ENCODE measurements at regions not wholly inside any gene's neighbourhood (a gene's known extent, or its start where the extent isn't known, plus 50 kb on each side); places are given as distances from the start of the nearest gene placed in this dataset.

DNA sequence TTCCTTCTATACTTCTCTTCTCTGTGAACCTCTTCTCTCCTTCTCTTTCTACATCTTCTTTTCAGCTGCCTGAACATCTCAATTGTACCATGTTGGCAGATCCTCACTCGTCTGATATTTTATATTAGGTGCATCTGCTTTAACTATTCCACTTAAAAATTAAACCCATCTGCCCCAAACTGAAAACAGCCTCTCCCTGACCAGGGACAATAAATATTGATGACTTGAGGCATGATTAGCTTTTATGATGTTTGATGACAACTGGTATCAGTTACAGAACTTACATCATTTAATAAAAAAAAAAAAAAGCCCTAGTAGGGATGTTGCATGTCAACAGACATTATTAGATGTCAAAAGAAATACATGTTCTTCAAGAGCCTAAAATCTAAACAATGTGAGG lies 79.8 kb upstream of the HABP2 start:
- TF ChIP-seq, protein P1, sequence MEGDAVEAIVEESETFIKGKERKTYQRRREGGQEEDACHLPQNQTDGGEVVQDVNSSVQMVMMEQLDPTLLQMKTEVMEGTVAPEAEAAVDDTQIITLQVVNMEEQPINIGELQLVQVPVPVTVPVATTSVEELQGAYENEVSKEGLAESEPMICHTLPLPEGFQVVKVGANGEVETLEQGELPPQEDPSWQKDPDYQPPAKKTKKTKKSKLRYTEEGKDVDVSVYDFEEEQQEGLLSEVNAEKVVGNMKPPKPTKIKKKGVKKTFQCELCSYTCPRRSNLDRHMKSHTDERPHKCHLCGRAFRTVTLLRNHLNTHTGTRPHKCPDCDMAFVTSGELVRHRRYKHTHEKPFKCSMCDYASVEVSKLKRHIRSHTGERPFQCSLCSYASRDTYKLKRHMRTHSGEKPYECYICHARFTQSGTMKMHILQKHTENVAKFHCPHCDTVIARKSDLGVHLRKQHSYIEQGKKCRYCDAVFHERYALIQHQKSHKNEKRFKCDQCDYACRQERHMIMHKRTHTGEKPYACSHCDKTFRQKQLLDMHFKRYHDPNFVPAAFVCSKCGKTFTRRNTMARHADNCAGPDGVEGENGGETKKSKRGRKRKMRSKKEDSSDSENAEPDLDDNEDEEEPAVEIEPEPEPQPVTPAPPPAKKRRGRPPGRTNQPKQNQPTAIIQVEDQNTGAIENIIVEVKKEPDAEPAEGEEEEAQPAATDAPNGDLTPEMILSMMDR (IDR thresholded peaks at IDR 0.05; ENCODE audit: poor library complexity, severe bottlenecking) = no peak
- TF ChIP-seq EZH2 (IDR thresholded peaks at IDR 0.05; ENCODE audit: borderline replicate concordance, insufficient read depth, low read length, poor library complexity, severe bottlenecking) = no peak
- TF ChIP-seq EP300 (conservative IDR thresholded peaks at IDR 0.05; ENCODE audit: poor library complexity, severe bottlenecking) = no peak
- no peak for TF ChIP-seq RAD21 (conservative IDR thresholded peaks at IDR 0.05)
- no peak for TF ChIP-seq MXI1 (conservative IDR thresholded peaks at IDR 0.05; ENCODE audit: poor library complexity, severe bottlenecking)
- TF ChIP-seq, protein P2, sequence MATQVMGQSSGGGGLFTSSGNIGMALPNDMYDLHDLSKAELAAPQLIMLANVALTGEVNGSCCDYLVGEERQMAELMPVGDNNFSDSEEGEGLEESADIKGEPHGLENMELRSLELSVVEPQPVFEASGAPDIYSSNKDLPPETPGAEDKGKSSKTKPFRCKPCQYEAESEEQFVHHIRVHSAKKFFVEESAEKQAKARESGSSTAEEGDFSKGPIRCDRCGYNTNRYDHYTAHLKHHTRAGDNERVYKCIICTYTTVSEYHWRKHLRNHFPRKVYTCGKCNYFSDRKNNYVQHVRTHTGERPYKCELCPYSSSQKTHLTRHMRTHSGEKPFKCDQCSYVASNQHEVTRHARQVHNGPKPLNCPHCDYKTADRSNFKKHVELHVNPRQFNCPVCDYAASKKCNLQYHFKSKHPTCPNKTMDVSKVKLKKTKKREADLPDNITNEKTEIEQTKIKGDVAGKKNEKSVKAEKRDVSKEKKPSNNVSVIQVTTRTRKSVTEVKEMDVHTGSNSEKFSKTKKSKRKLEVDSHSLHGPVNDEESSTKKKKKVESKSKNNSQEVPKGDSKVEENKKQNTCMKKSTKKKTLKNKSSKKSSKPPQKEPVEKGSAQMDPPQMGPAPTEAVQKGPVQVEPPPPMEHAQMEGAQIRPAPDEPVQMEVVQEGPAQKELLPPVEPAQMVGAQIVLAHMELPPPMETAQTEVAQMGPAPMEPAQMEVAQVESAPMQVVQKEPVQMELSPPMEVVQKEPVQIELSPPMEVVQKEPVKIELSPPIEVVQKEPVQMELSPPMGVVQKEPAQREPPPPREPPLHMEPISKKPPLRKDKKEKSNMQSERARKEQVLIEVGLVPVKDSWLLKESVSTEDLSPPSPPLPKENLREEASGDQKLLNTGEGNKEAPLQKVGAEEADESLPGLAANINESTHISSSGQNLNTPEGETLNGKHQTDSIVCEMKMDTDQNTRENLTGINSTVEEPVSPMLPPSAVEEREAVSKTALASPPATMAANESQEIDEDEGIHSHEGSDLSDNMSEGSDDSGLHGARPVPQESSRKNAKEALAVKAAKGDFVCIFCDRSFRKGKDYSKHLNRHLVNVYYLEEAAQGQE (IDR thresholded peaks at IDR 0.05; ENCODE audit: borderline replicate concordance) = no peak
- no peak for TF ChIP-seq POLR2AphosphoS5 (IDR thresholded peaks at IDR 0.05)
- no peak for TF ChIP-seq TAF1 (IDR thresholded peaks at IDR 0.05; ENCODE audit: low read depth)
- TF ChIP-seq SMC3 (conservative IDR thresholded peaks at IDR 0.05; ENCODE audit: poor library complexity) = no peak
